DOHH2 (cell line): ENCODE measurements at regions not wholly inside any gene's neighbourhood (a gene's known extent, or its start where the extent isn't known, plus 50 kb on each side); places are given as distances from the start of the nearest gene placed in this dataset.

Experiments used
- H3F3A ChIP-seq: fragments of 200-600 bp; sonication (generic), shearing (Covaris generic); 2 replicates; pipeline ENCODE4 v1.6.0; 2016; ENCODE audit warnings: antibody characterized with exemption, mild to moderate bottlenecking; ENCODE audit not compliant: control insufficient read depth, insufficient read depth
- H3K27ac ChIP-seq: fragments of 200-600 bp; sonication (generic); 2 replicates; pipeline ENCODE4 v1.5.1; 2014; ENCODE audit warnings: low read depth, mild to moderate bottlenecking, low read length, moderate library complexity
- H3K27me3 ChIP-seq: fragments of 200-600 bp; sonication (generic); 2 replicates; pipeline ENCODE4 v1.6.1; 2014; ENCODE audit warnings: mild to moderate bottlenecking, low read length, mixed read lengths; ENCODE audit not compliant: control insufficient read depth
- H3K36me3 ChIP-seq: fragments of 200-600 bp; sonication (generic); 2 replicates; pipeline ENCODE4 v1.6.1; 2014; ENCODE audit warnings: mild to moderate bottlenecking, low read length, moderate library complexity, mixed read lengths; ENCODE audit not compliant: control insufficient read depth
- H3K4me1 ChIP-seq: fragments of 200-600 bp; sonication (generic); 2 replicates; pipeline ENCODE4 v1.6.1; 2014; ENCODE audit warnings: mild to moderate bottlenecking, low read length, mixed read lengths; ENCODE audit not compliant: control insufficient read depth
- H3K4me2 ChIP-seq: fragments of 200-600 bp; sonication (generic); 2 replicates; pipeline ENCODE4 v1.6.0; 2014; ENCODE audit warnings: mild to moderate bottlenecking, low read length, moderate library complexity
- H3K4me3 ChIP-seq: fragments of 200-600 bp; sonication (generic); 2 replicates; pipeline ENCODE4 v1.5.1; 2014; ENCODE audit warnings: mild to moderate bottlenecking, low read length, mixed read lengths
- H3K79me2 ChIP-seq: fragments of 200-600 bp; sonication (generic); 2 replicates; pipeline ENCODE4 v1.6.1; 2014; ENCODE audit warnings: mild to moderate bottlenecking, low read length, mixed read lengths; ENCODE audit not compliant: control insufficient read depth
- H3K9me2 ChIP-seq: fragments of 200-600 bp; sonication (generic); replicated peaks from 2 replicates; pipeline ENCODE4 v1.6.1; 2014; ENCODE audit warnings: mild to moderate bottlenecking, low read length, mixed read lengths; ENCODE audit not compliant: control insufficient read depth
- H3K9me3 ChIP-seq: fragments of 200-600 bp; sonication (generic); 2 replicates; pipeline ENCODE4 v1.6.1; 2014; ENCODE audit warnings: antibody characterized with exemption, low read length, mixed read lengths; ENCODE audit not compliant: control insufficient read depth, insufficient read depth
- H4K20me1 ChIP-seq: fragments of 200-600 bp; sonication (generic); 2 replicates; pipeline ENCODE4 v1.6.0; 2014; ENCODE audit warnings: low read depth, mild to moderate bottlenecking, antibody characterized with exemption, low read length, moderate library complexity; ENCODE audit not compliant: control insufficient read depth, insufficient read depth
- EZH2phosphoT487 ChIP-seq: fragments of 200-600 bp; sonication (generic); IDR thresholded peaks from 2 replicates; pipeline ENCODE4 v1.6.1; 2017; ENCODE audit warnings: borderline replicate concordance, mild to moderate bottlenecking, antibody characterized with exemption, low read length, moderate library complexity, mixed read lengths
- TF ChIP-seq, protein P1 (sequence below): fragments of 200-600 bp; sonication (generic); IDR thresholded peaks from one replicate; pipeline ENCODE4 v1.5.1; 2014; ENCODE audit warnings: antibody characterized with exemption, mild to moderate bottlenecking, low read depth, low read length; ENCODE audit not compliant: poor library complexity, severe bottlenecking

DNA sequence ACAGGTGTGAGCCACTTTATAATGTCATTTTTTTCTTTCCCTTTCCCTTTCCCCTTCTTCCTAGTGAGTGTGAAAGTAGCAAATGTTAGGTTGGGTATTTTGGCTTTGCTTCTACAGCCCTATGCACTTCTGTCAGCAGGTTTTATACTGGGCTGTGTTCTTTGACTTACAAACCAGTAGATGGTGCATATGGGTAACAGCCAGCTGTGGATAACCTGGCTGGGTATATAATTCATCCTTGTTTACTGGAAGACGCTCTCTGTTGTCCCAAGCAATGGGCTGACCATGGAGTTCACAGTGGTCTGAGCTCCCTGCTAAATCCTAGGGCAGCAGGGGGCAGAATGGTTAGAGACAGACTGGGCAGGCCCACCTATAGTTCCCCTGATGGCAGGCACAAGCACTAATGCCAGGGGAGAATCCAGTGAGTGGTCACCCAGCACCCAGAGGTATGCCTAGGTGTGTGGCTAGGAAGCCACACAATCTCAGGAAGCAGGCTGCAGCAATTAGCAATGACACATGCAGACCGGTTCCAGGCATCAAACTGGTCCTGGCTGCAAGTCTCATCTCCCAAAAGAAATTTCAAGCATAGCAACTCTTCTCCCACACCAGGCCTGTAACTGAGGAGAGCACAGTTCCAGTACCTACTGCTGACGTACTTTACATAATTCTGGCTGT, 592.7 kb upstream of the MAN1A1 start:
- H3K27ac ChIP-seq = no peak overlapping the region
- H3K4me1 ChIP-seq = no peaks in the 10 kb centered on the region
- no peaks in the 10 kb centered on the region for H3K9me2 ChIP-seq
- no peaks in the 10 kb centered on the region for H3K36me3 ChIP-seq
- no peaks in the 10 kb centered on the region for H3K27me3 ChIP-seq
- H3K4me3 ChIP-seq = no peak overlapping the region
- no peaks in the 10 kb centered on the region for H3K79me2 ChIP-seq
- TF ChIP-seq, protein P1, sequence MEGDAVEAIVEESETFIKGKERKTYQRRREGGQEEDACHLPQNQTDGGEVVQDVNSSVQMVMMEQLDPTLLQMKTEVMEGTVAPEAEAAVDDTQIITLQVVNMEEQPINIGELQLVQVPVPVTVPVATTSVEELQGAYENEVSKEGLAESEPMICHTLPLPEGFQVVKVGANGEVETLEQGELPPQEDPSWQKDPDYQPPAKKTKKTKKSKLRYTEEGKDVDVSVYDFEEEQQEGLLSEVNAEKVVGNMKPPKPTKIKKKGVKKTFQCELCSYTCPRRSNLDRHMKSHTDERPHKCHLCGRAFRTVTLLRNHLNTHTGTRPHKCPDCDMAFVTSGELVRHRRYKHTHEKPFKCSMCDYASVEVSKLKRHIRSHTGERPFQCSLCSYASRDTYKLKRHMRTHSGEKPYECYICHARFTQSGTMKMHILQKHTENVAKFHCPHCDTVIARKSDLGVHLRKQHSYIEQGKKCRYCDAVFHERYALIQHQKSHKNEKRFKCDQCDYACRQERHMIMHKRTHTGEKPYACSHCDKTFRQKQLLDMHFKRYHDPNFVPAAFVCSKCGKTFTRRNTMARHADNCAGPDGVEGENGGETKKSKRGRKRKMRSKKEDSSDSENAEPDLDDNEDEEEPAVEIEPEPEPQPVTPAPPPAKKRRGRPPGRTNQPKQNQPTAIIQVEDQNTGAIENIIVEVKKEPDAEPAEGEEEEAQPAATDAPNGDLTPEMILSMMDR = no peak
- no peak for TF ChIP-seq EZH2phosphoT487
- no peaks in the 10 kb centered on the region for H3F3A ChIP-seq
- no peak overlapping the region for H3K4me2 ChIP-seq
- no peaks in the 10 kb centered on the region for H3K9me3 ChIP-seq
- H4K20me1 ChIP-seq = no peaks in the 10 kb centered on the region

DNA sequence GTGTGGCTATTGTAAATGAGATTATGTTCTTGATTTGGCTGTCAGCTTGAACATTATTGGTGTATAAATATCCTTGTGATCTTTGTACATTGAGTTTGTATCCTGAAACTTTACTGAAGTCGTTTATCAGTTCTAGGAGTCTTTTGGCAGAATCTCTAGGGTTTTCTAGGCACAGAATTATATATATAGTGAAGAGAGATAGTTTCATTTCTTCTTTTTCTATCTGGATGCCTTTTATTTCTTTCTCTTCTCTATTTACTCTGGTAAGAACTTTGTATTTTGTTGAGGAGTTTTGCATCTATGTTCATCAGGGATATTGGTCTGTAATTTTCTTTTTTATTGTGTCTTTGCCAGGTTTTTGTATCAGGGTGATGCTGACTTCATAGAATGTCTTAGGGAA, 589.2 kb upstream of the MAN1A1 start:
- Histone ChIP-seq H3K27me3 (no peaks in the 10 kb centered on the region), H3F3A (no peaks in the 10 kb centered on the region), H4K20me1 (no peaks in the 10 kb centered on the region), H3K9me3 (no peaks in the 10 kb centered on the region), H3K27ac (no peak overlapping the region), H3K4me3 (no peak overlapping the region), H3K36me3 (no peaks in the 10 kb centered on the region), H3K9me2 (no peaks in the 10 kb centered on the region), H3K4me1 (no peaks in the 10 kb centered on the region), H3K4me2 (no peak overlapping the region), H3K79me2 (no peaks in the 10 kb centered on the region)
- TF ChIP-seq, protein P1 = no peak
- no peak for TF ChIP-seq EZH2phosphoT487

DNA sequence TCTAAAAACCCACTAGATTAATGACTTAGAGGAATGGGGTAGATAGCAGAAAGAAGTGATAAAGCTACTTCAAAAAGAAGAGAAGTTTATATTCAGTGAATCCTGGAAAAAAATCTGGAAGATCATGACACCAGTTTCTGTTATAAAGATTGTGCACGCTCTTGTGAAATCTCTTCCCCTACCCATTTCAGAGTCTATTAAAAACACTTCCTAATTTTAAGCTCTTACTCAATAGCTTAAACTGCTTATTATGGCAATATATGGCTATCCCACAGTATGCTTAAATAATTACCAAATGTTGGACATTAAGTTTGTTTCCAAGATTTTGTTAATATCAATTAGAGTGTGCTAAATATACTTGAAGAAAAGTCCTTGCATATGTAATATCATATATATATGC, 585.3 kb upstream of the MAN1A1 start:
- TF ChIP-seq EZH2phosphoT487 = no peak
- TF ChIP-seq, protein P1 = no peak
- no peak overlapping the region for H3K27ac ChIP-seq
- H3K27me3 ChIP-seq = no peaks in the 10 kb centered on the region
- no peak overlapping the region for H3K4me3 ChIP-seq
- no peaks in the 10 kb centered on the region for H3F3A ChIP-seq
- no peak overlapping the region for H3K4me2 ChIP-seq
- no peaks in the 10 kb centered on the region for H4K20me1 ChIP-seq
- no peaks in the 10 kb centered on the region for H3K36me3 ChIP-seq
- no peaks in the 10 kb centered on the region for H3K9me3 ChIP-seq
- H3K79me2 ChIP-seq = no peaks in the 10 kb centered on the region
- no peaks in the 10 kb centered on the region for H3K4me1 ChIP-seq
- no peaks in the 10 kb centered on the region for H3K9me2 ChIP-seq
